ENCODE measurements at regions not wholly inside any gene's neighbourhood (a gene's known extent, or its start where the extent isn't known, plus 50 kb on each side); places are given as distances from the start of the nearest gene placed in this dataset.

DNA sequence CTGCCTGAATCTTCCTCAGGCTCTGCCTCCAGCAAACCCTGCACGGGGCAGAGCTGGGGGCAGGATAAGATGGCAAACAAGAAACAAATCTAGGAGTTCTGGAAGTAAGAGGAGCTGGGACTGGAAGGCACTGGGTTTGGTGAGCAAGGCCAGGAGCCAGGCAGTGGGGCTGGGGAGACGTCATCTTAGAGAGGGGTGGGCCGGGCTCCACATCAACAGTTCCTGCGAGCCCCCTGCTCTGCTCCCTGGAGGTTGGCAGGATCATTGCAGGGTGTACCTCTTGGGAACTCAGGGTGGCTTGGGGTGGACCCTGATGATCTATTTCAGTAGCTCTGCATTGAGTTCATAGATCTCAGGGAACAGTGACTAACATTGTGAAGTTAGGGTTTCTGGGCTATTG, 87.3 kb upstream of the PRR23E start:
- no peak for TF ChIP-seq CTCF (IDR thresholded peaks at IDR 0.05; ENCODE audit: insufficient read depth, low read length)
- TF ChIP-seq POLR2AphosphoS5 (IDR thresholded peaks at IDR 0.05; ENCODE audit: low read depth), result no peak
- TF ChIP-seq, protein P1, sequence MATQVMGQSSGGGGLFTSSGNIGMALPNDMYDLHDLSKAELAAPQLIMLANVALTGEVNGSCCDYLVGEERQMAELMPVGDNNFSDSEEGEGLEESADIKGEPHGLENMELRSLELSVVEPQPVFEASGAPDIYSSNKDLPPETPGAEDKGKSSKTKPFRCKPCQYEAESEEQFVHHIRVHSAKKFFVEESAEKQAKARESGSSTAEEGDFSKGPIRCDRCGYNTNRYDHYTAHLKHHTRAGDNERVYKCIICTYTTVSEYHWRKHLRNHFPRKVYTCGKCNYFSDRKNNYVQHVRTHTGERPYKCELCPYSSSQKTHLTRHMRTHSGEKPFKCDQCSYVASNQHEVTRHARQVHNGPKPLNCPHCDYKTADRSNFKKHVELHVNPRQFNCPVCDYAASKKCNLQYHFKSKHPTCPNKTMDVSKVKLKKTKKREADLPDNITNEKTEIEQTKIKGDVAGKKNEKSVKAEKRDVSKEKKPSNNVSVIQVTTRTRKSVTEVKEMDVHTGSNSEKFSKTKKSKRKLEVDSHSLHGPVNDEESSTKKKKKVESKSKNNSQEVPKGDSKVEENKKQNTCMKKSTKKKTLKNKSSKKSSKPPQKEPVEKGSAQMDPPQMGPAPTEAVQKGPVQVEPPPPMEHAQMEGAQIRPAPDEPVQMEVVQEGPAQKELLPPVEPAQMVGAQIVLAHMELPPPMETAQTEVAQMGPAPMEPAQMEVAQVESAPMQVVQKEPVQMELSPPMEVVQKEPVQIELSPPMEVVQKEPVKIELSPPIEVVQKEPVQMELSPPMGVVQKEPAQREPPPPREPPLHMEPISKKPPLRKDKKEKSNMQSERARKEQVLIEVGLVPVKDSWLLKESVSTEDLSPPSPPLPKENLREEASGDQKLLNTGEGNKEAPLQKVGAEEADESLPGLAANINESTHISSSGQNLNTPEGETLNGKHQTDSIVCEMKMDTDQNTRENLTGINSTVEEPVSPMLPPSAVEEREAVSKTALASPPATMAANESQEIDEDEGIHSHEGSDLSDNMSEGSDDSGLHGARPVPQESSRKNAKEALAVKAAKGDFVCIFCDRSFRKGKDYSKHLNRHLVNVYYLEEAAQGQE (IDR thresholded peaks at IDR 0.05; ENCODE audit: insufficient replicate concordance, low read depth), result no peak
- no peak for TF ChIP-seq SPI1 (IDR thresholded peaks at IDR 0.05; ENCODE audit: borderline replicate concordance, low read depth)
- no peak for TF ChIP-seq GABPA (IDR thresholded peaks at IDR 0.05; ENCODE audit: low read depth)
